HepG2 (cell line): ENCODE measurements at regions not wholly inside any gene's neighbourhood (a gene's known extent, or its start where the extent isn't known, plus 50 kb on each side); places are given as distances from the start of the nearest gene placed in this dataset.

Source experiments
- KIAA2018 ChIP-seq: sonication (generic); formaldehyde crosslinking; IDR thresholded peaks from 2 replicates; pipeline ENCODE4 v1.5.0; 2020; ENCODE audit warnings: mild to moderate bottlenecking, missing genetic modification reagents, borderline replicate concordance
- PHF5A ChIP-seq: IDR thresholded peaks from one replicate; pipeline ENCODE4 v1.6.1; 2018; ENCODE audit warnings: low read depth, missing genetic modification reagents; ENCODE audit not compliant: unreplicated experiment
- THAP8 ChIP-seq: sonication (generic); formaldehyde crosslinking; IDR thresholded peaks from 2 replicates; pipeline ENCODE4 v1.5.1; 2020; ENCODE audit warnings: missing genetic modification reagents, mild to moderate bottlenecking, borderline replicate concordance
- XRCC5 ChIP-seq: fragments of 200-400 bp; formaldehyde crosslinking; optimal IDR thresholded peaks from 2 replicates; pipeline ENCODE3; 2017; ENCODE audit warnings: mild to moderate bottlenecking, low read length
- ZIK1 ChIP-seq: sonication (generic); formaldehyde crosslinking; IDR thresholded peaks from 2 replicates; pipeline ENCODE4 v1.5.0; 2020; ENCODE audit warnings: mild to moderate bottlenecking, low read depth, missing genetic modification reagents, borderline replicate concordance

GRCh38 chr18:43656547-43656946, 379.3 kb upstream of the SYT4 start (continued):
- no peak for TF ChIP-seq KIAA2018 (CRISPR knock-in tag)
- TF ChIP-seq ZIK1 (CRISPR knock-in tag): no peak
- TF ChIP-seq XRCC5: no peak
- no peak for TF ChIP-seq PHF5A
- TF ChIP-seq THAP8: no peak
